ENCODE measurements at regions not wholly inside any gene's neighbourhood (a gene's known extent, or its start where the extent isn't known, plus 50 kb on each side); places are given as distances from the start of the nearest gene placed in this dataset.

GRCh38 chr14:53571641-53572328 is 384.8 kb downstream of the BMP4 start:
- TF ChIP-seq CTCF (IDR thresholded peaks at IDR 0.05; ENCODE audit: insufficient read depth, low read length), result no peak
- TF ChIP-seq REST (IDR thresholded peaks at IDR 0.05; ENCODE audit: insufficient replicate concordance, low read depth), result no peak

All from HL-60 (cell line).